NCI-H2196 (cell line): ENCODE measurements at regions not wholly inside any gene's neighbourhood (a gene's known extent, or its start where the extent isn't known, plus 50 kb on each side); places are given as distances from the start of the nearest gene placed in this dataset.

Source experiments
- DNase-seq: peaks from one replicate; lab custom pipeline; 2025; ENCODE audit not compliant: unreplicated experiment; lab: John Stamatoyannopoulos, UW

DNA sequence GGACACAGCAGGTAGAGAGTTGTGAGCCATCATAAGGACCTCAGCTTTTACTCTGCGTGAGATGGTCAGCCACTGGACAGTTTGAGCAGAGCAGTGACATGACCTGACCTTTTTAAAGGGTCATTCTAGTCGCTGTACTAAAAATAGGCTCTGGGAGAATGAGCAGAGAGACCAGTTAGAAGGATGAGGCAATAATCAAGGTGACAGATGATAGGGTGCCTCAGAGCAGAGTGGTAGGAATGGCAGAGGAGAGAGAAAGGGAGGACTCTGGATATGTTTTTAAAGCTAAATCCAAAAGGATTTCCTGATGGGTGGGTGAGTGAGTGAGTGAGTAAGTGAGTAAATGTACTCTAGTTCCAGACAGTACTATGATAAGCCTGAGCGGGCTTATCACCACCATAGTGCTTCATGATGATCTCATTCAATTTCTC is 83.6 kb upstream of the ARHGAP5 start:
- DNase-seq: no peak

DNA sequence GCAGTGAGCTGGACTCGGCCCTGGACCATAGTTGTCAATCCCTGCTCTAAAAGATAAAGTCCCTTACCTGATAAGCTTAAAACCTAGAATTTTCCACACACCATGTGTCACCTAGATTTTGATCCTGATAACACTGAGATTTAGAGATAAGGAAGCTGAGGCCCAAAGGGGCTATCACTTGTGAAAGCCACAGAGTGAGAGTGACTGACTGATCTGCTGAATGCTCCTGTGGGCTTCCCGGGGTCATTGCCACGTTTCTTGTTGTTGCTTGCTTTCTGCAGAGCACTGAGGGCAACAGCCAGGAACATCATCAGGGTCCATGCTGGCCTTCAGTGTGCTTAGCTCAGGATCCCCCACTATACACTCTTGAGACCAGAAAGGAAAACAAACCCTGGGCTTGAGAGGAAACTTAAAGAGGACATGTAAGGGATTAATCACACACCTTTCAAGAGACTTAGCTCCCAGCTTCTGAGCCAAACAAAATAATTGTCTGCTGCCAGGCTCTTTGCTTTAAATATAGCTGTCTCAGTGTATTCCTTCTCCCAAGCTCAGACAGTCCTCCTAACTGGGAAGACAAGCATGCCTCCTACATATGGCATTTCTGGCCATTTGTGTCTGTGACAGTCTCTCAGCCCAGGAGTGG is 82.6 kb upstream of the ARHGAP5 start:
- DNase-seq: no peak

DNA sequence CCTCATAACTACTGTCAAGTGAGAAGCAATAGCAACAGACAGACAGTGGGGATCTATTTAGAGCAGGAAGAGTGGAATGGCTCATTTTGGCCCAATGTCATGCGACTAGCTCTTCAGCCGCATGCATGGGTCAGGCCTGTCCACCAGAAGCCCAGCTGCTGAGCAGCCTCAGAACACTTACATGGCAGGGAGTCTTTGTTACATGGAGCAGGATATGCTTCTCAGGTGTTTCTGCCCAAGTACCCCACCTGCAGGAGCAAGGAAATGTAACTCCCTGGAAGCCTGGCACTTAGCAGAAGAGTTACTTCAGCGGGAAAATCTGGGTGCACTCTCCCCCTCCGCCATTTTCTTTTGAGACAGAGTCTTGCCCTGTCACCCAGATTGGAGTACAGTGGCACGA is 73.5 kb upstream of the ARHGAP5 start:
- no peak for DNase-seq

DNA sequence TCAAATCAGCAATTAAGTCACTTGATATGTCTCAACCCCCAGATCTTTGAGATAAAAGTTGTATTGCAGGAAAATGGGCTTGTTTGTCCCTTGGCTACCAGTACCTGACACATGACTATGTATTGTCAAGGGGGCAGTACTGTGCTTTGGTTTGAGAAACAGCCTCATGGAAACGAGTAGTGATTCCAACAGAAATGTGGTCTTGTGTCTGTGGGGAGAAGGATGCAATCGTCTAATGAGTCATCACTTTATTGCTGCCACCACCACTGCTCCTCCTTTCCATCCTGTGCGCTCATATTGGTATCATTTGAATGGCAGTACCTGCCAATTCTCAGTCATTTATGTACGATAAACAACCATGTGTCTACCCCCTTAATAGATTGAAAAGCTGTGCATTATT is 72.8 kb upstream of the ARHGAP5 start:
- no peak for DNase-seq

DNA sequence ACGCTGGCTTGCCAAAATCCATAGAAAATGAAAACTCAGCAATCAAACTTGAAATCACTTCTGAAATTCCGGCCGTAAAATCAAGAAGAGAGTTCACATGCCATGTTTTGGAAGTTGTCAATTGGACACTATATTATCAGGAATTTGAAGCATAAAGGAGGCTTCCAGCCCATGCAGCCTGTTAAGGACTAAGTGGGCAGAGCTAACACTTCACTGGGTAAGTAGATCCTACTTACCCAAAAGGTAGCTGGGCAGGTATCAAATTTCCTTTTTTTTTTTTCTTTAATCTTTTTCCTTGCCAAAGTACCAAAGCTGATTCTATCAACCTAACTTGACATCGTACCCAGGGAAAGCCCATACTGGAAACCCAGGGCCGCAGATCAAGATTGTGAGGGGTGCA is 71.5 kb upstream of the ARHGAP5 start:
- no peak for DNase-seq

DNA sequence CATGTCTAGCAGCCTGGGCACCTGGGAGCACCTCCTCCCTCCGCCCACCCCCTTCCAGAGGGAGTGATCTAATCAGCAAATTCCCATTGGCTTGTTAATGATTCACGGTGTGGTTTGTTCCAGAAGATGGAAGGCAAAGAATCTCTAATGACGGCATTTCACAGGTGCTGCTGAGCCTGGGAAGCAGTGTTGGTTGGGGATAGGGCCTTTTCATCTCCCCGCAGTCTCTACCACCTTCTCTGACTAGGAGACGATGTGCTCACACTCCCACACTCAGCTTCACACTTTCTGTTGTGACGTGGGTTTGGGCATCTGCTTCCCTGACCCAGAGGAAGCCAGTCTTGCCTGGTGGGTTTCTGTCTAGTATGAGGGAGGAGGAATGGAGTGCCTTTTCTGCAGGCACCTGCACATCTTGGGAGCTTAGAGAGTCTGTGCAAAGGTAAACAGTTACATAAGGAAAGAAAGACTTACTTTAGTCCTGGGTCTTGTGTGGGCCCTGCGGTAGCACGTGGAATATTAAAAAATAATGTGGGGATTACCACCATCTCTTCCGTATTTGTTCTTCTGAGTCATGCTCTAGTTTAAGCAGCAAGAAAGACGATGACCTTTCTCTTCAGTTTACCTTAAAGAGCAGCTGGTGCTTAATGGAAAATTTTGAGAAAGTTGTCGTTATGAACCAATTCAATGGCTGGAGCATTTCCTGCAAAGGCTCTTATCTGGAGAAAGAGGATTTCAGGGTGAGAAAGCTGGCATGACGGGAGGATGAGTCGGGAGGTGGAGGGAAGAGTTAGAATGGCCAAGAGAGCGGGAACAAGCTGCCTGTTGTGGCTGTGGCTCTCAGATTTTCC is 70.6 kb upstream of the ARHGAP5 start:
- DNase-seq: peak; percentile 23

DNA sequence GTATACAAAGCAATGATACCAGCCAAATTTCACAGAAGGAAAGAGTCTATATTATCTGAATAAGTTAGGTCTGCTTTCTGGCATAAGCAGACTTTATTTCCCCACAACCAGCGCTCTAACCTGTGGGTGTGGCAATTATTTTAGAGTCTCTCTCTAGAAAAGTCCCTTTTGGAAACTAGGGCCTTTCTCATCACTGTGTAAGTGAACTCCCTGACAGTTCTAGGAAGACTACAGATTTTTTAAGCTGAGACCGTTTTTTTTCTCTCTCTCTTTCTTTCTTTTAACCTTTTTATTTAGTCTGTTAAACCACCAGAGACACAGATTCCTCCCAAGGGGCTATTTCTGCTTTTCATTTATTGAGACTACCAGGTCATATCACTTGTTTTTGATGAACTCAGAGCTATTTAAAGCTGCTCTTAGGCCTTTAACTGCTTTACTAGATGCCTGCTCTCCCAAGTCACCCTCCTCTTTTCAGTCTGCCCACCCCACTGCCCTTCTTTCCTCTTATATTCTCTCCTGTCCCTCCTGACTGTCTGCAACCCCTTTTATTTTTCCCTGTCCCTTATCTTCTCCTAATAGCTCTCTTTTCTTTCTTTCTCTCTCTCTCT is 69.2 kb upstream of the ARHGAP5 start:
- DNase-seq: no peak

DNA sequence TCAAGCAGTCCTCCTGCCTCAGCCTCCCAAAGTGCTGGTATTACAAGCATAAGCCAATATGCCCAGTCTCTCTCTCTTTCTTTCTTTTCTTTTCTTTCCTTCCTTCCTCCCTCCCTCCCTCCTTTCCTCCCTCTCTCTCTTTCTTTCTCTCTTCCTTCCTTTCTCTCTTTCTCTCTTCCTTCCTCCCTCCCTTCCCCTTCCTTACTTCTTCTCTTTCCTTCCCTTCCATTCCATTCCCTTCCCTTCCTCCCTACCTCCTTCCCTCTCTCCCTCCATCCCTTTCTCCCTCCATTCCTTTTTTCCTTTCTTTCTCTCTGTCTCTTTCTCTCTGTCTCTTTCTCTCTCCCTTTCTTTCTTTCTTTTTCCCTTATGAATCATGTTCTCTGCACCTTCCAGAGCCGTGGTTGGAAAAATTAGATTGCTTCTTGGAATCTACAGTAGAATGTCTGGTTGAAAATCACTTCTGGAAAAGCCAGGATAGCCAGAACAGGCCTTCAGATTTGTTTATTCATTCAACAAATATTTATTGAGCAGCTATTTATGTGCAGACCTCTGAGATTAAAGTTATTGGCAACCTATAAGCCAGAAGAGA is 68.4 kb upstream of the ARHGAP5 start:
- no peak for DNase-seq

DNA sequence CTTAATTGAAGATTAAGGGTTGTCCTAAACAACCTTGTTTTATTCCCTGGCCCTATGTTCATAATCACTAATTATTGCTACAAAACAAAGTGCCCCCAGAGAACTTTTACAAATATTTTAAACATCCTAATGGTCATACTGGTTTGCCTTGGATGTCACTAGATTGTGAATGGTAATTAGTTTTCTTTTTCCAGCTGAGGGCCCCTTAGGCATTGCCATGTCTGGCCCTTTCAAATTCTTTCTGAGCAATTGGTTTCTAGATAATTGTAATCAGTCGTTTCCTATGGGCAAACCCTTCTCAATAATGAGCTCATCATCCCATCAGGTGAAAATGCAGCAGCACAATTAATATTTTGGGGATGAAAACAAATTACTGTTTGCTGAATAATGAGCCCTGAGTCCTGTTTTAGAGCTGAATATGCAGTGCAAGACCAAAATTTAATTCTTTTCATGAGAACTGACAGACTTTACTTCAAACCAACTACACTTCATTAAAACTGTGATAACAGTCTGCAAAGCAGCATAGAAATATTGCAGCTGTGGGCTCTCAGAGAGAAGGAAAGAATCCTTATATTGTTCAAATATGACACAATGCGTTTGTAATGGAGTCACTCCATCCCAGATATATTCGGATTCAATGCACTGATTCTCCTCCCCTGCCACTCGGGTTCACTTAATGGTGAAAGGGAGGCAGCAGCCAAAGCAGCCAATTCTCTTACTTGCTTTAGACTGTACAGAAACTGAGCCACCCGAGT is 67.7 kb upstream of the ARHGAP5 start:
- no peak for DNase-seq

DNA sequence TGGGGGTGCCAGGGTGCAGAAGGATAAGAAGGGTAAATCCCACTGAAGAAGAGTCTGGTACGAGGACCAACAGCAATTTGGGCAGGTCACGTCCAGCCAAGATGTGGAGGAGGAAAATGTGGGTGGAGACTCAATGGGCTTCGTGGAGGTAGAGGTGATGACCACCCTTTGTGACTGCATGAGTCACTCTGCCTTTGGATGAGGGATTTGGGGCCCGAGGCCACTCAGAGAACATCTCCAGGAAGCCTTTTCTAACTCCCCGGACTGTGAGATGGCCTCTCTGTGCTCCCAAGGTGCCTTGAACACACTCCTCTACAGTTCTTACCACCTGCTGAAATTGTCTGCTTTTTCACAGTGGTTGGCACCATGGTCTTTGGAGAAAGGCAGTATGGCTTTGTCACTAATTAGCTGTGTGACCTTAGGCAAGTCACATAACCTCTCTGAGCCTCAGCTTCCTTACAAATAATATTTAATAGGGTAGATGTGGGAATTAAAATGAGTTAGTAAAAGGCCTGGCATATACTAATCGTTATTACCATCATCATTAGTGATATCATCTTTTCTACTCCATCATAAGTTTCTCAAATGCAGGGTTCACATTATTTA is 67.0 kb upstream of the ARHGAP5 start:
- no peak for DNase-seq

DNA sequence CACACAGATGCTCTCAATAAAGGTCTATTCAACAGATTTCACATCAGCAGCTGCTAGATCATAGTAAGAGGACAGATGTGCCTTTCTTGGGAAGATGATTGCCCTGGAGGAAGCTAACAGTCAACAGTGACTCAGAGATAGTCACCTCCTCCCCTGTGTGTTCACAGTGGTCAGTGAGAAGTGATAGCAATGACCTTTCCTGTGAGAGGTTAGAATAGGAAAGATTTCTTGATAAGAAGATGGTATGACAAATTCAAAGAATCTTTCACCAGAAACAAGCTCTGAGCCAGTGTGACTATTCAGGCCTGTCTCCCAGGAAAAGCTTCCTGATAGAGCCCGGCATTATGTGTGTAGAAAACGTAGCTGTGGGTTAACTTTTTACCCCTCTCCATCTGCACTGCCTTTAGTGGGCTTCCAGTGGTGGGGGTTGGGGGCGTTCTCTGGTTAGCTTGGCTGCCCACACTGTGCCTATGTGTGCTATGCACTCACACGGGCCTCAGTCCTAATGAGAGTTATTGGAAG is 66.4 kb upstream of the ARHGAP5 start:
- DNase-seq: no peak

DNA sequence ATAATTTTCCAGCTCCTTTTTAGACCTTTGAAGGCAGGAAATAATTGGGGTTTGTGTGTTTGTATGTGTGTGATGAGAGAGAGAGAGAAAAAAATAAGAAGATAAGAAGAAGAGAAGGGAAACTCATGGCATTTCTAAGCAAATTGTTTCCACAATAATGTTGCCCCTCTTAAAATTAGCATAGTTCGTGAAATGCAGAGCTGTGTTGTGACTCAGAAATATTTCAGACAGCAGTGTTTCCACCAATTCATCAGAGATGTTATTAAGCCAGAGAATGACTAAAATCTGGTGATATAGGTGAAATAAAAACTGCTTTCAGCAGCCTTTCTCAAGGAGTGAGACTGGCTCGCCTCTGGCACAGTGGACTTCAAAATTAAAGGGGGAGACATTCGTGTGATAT is 65.9 kb upstream of the ARHGAP5 start:
- DNase-seq: no peak

DNA sequence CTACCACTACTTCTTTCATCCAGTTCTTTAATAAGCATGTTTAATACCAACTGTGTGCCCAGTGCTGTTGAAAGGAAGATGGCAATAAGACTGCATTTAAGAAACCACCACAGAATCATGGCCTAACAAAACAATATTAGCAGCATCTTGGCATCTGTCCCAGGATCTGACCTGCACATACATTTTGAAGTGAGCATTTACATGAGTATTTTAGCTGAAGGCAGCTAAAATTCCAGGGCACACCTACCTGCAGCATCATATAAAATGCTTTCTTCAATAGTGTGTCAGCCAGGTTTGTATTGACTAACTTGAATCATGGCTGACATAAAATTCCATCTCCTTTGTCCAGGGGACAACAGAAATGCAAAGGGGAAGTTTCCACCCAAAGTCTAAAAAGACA is 65.0 kb upstream of the ARHGAP5 start:
- no peak for DNase-seq

DNA sequence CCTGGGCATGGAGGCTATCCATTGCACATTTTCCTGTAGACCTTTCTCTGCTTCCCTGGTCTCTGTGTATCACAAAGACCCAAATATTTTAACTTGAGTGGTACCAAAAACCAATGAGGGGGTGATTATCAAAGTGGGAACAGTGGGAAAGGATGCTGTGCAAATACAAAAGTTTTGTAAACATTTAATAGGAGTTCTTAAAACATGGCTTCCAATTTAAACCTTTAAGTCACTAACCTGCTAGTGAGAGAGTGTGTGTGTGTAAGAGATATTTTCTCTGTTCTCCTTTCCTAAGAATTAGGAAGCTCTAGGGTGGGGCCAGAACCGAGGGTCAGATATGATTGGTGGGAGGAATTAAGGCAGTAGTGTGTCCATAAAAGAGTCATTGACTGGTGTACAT is 64.5 kb upstream of the ARHGAP5 start:
- no peak for DNase-seq

DNA sequence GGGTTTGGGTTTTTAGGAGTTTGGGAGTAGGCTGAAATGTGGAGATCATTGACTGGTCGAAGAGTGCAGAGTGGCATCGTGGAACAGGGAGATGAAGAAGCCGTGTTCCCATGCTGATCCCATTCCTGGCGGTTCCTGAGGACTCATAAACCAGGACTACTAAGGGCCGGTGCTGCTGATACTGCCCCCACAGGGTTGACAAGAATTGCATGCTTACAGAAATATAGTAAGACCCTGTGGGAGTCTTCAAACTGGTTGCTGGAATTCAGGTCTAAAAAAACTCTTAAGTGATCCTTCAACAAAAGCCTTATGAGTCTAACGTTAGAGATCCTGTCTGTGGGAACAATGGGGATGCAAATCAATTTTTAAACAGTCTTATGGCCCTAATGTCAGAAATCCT is 64.0 kb upstream of the ARHGAP5 start:
- DNase-seq: no peak

DNA sequence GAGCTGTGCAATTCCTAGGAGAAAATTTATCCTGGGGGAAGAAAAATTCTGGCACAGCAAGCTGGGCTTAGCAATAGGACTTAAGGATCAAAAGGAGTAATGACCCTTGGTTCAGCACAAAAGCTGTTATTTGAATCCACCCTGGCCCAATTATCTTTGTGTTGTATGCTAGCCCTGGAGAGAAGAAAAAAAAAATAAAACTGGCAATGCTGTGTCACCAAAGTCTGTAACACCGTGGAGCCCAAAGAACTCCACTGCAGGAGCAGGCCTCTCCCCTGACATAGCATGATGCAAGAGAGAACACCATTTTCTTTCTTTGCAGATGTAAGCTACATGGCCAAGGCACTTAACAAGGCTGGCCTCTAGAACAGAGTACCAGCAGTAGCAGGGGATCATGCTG is 63.0 kb upstream of the ARHGAP5 start:
- no peak for DNase-seq

DNA sequence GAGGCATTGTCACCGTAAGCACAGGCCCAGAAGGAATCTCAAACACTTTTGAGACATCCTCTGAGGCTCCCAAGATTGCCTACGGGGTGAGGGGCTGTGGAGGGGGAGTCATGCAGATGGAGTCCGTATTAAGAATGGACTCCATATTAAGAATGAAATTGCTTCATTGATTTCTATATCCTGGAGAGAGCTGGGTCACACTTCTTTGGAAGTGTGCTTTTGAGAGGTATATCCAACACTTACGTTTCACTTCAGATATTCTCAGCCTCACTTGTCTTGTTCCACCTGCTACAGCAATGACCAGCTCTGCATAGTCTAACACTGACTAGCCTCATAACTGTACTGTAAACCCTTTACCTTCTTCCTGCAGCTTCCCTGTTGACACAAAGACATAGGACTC is 62.6 kb upstream of the ARHGAP5 start:
- DNase-seq: no peak

DNA sequence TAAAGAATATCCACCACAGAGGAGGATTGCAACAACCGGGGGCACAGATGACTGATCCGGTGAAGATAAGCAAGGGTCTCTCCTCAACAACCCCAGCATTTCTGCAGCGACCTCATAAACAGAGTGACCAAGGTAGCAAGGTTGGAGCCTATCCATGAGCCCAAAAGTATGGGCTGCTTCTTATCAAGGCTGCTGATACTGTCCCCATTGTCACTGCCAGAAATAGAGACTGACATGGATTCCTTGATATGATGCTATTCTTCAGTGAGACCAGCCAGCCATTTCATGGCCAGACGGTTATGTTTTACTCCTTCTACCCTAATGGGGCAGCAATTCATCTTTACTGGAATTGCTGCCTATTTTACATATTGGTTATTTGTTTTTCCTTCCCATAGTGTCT is 61.9 kb upstream of the ARHGAP5 start:
- DNase-seq: no peak

DNA sequence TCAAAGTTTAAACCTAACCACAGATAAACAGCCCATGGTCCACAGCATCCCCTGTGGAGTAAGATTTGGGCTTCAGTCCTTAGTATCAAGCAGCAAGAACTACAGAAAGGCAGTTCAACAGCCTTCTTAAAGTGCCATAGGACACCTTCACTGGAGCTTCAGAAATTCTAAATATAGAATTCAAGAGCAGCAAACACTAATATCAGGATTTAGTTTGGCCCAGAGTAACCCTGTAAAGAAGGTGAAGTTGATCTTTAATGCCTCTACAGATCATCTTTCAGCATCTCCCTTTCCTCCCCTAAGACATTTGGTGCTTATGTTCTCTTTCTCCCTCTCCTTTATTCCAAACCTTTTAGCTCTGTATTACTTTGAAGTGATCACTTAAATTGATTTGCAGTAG is 59.5 kb upstream of the ARHGAP5 start:
- no peak for DNase-seq

DNA sequence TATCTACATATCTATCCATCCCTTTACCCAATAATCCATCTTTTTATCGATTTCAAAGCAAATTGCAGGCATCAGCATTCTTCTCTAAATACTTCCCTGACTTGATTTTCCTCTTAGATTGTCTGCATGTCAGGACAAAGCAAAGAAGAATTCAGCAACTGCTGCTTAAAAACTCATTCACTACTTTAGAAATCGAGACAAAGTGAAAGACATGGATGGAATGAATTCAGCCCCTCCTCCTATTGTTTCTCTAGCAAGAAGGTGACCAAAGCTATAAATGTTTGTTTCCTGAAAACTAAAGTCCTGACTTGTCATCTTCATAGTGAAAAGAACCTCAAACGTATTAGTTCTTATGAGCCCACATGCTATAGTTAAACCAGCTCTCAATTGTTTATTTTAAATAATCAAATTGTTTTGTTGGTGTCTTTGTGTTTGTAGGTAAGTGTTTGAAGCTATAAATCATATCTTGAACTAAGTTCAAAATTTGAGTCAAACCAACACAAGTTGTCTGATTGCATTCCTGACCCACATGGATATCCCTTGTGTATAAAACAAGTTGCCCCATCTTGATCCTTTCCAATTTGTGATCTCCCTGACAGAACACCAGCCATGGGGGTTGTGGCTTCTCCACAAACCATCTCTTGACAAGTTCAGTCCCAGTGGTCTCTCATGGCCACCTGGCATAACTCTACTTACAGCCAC is 58.6 kb upstream of the ARHGAP5 start:
- DNase-seq: no peak
